MCF 10A (cell line): ENCODE measurements at regions not wholly inside any gene's neighbourhood (a gene's known extent, or its start where the extent isn't known, plus 50 kb on each side); places are given as distances from the start of the nearest gene placed in this dataset.
A peak's percentile ranks its signal among the peaks of the same experiment; 100 is the strongest.

Experiments used
- BruUV-seq: library from RNA; stranded (reverse); fragments of 400-500 nt; replicated peaks from 2 replicates; lab custom pipeline; 2021; lab: Mats Ljungman, UMichigan
- CTCF ChIA-PET: fragments of 300-600 bp; sonication (Branson Sonifier 250); formaldehyde crosslinking; extraction: SDS; loops from one replicate; lab custom pipeline; 2021; ENCODE audit warnings: antibody characterized with exemption, inconsistent platforms; lab: Yijun Ruan, JAX
- POLR2A ChIA-PET: fragments of 300-600, 350-650 bp; sonication (Branson Sonifier 250); formaldehyde crosslinking; extraction: SDS; loops from one replicate; lab custom pipeline; 2020; ENCODE audit warnings: antibody characterized with exemption, inconsistent platforms; lab: Yijun Ruan, JAX
- DNase-seq: peaks from one replicate; pipeline ENCODE4 v3.0.0-alpha.2; 2018; ENCODE audit not compliant: unreplicated experiment
- H3K27ac Mint-ChIP-seq: one replicate; pipeline ENCODE4 v1.8.0; 2022; ENCODE audit warnings: mild to moderate bottlenecking, low read depth, mixed read lengths; ENCODE audit not compliant: unreplicated experiment
- H3K27me3 Mint-ChIP-seq: one replicate; pipeline ENCODE4 v1.8.0; 2022; ENCODE audit warnings: mixed read lengths; ENCODE audit not compliant: insufficient read depth, unreplicated experiment
- H3K36me3 Mint-ChIP-seq: one replicate; pipeline ENCODE4 v1.8.0; 2022; ENCODE audit warnings: mild to moderate bottlenecking, moderate library complexity, mixed read lengths; ENCODE audit not compliant: insufficient read depth, unreplicated experiment
- H3K4me1 Mint-ChIP-seq: one replicate; pipeline ENCODE4 v1.8.0; 2022; ENCODE audit warnings: mixed read lengths; ENCODE audit not compliant: insufficient read depth, unreplicated experiment
- H3K4me3 Mint-ChIP-seq: one replicate; pipeline ENCODE4 v1.8.0; 2022; ENCODE audit warnings: mild to moderate bottlenecking, moderate library complexity, mixed read lengths; ENCODE audit not compliant: unreplicated experiment
- H3K9me3 Mint-ChIP-seq: one replicate; pipeline ENCODE4 v1.8.0; 2022; ENCODE audit warnings: mixed read lengths; ENCODE audit not compliant: unreplicated experiment
- intact Hi-C: fragments of 100-400 bp; cut with micrococcal nuclease; formaldehyde crosslinking; loops from 2 replicates; pipeline ENCODE4 v1.14.1; 2022
- TF ChIP-seq, protein P1 (sequence below): fragments of 200-600 bp; IDR thresholded peaks from one replicate; pipeline ENCODE4 v1.8.0; 2022; ENCODE audit warnings: antibody characterized with exemption, mild to moderate bottlenecking; ENCODE audit not compliant: unreplicated experiment

- Mint-ChIP-seq H3K4me3 (no peak overlapping the region), H3K4me1 (no peaks in the 10 kb centered on the region), H3K27ac (no peak overlapping the region), H3K27me3 (no peaks in the 10 kb centered on the region), H3K9me3 (no peaks in the 10 kb centered on the region), H3K36me3 (no peaks in the 10 kb centered on the region)
- no TSS peak for BruUV-seq
- TF ChIP-seq, protein P1, sequence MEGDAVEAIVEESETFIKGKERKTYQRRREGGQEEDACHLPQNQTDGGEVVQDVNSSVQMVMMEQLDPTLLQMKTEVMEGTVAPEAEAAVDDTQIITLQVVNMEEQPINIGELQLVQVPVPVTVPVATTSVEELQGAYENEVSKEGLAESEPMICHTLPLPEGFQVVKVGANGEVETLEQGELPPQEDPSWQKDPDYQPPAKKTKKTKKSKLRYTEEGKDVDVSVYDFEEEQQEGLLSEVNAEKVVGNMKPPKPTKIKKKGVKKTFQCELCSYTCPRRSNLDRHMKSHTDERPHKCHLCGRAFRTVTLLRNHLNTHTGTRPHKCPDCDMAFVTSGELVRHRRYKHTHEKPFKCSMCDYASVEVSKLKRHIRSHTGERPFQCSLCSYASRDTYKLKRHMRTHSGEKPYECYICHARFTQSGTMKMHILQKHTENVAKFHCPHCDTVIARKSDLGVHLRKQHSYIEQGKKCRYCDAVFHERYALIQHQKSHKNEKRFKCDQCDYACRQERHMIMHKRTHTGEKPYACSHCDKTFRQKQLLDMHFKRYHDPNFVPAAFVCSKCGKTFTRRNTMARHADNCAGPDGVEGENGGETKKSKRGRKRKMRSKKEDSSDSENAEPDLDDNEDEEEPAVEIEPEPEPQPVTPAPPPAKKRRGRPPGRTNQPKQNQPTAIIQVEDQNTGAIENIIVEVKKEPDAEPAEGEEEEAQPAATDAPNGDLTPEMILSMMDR: no peak
- ChIA-PET CTCF (no interaction called here), POLR2A (no interaction called here)
- DNase-seq: no peak
- intact Hi-C loops: no loop called here
Measured at GRCh38 chr3:163684651-163685050, 1393.6 kb downstream of the SI start.

- H3K4me1 Mint-ChIP-seq: peaks cover 6% of the 10 kb centered on the region
- no peaks in the 10 kb centered on the region for H3K36me3 Mint-ChIP-seq
- H3K9me3 Mint-ChIP-seq: no peaks in the 10 kb centered on the region
- H3K4me3 Mint-ChIP-seq: no peak overlapping the region
- ChIA-PET CTCF (no interaction called here), POLR2A (no interaction called here)
- H3K27ac Mint-ChIP-seq: no peak overlapping the region
- intact Hi-C loops: no loop called here
- no peak for DNase-seq
- no peaks in the 10 kb centered on the region for H3K27me3 Mint-ChIP-seq
- BruUV-seq: no TSS peak
- TF ChIP-seq, protein P1: no peak
Measured at GRCh38 chr3:163672954-163673353, 1405.3 kb downstream of the SI start.

DNA sequence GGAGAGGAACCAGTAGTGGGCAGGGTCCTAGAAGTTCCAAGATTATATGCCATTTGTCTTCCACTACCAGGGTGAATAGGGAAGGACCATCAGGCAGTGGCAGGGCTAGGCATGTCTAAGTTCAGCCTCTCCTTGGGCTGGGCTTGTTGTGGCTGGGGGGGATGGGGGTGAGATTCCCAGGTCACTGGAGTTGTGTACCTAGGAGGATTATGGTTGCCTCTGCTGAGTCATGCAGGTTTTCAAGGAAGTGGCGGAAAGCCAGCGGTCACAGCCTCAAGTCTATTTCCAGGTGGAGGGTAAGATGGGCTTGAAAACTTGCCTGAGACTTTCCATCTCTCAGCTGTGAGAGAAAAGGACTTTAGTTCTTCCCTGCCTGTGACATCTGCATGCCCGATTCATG is 1407.1 kb downstream of the SI start:
- TF ChIP-seq, protein P1: no peak
- peak overlapping the region; percentile 71 for H3K27ac Mint-ChIP-seq
- H3K4me3 Mint-ChIP-seq: no peak overlapping the region
- CTCF ChIA-PET: no interaction called here
- no TSS peak for BruUV-seq
- peaks cover 6% of the 10 kb centered on the region for H3K4me1 Mint-ChIP-seq
- POLR2A ChIA-PET: no interaction called here
- DNase-seq: peak; percentile 39
- no peaks in the 10 kb centered on the region for H3K9me3 Mint-ChIP-seq
- H3K27me3 Mint-ChIP-seq: no peaks in the 10 kb centered on the region
- intact Hi-C loops: no loop called here
- no peaks in the 10 kb centered on the region for H3K36me3 Mint-ChIP-seq

DNA sequence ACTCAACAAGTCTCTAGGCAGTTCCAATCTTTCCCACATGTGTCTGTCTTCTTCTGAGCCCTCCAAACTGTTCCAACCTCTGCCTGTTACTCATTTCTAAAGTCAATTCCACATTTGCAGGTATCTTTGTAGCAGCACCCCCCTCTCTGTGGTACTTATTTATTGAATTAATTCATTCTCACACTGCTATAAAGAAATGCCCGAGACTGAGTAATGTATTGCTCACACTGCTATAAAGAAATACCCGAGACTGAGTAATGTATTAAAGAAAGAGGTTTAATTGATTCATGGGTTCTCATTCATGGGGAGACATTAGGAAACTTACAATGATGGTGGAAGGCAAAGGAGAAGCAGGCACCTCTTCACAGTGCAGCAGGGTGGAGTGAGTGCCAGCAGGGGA is 1413.8 kb downstream of the SI start:
- Mint-ChIP-seq H3K4me3 (no peak overlapping the region), H3K27ac (no peak overlapping the region), H3K36me3 (no peaks in the 10 kb centered on the region), H3K27me3 (no peaks in the 10 kb centered on the region), H3K9me3 (no peaks in the 10 kb centered on the region), H3K4me1 (no peaks in the 10 kb centered on the region)
- intact Hi-C loops: no loop called here
- BruUV-seq: no TSS peak
- TF ChIP-seq, protein P1: no peak
- no peak for DNase-seq
- CTCF ChIA-PET: interaction anchor here (0.6 kb wide), 1 partner anchor 22 kb away, joined by 3 read pairs; no protein-coding TSS in a partner anchor
- POLR2A ChIA-PET: no interaction called here
